C4-2B (cell line): ENCODE measurements at regions not wholly inside any gene's neighbourhood (a gene's known extent, or its start where the extent isn't known, plus 50 kb on each side); places are given as distances from the start of the nearest gene placed in this dataset.

Experiments
- CTCF ChIP-seq: fragments of 450-650 bp; conservative IDR thresholded peaks from 2 replicates; pipeline ENCODE4 v1.5.1; 2017; ENCODE audit warnings: mild to moderate bottlenecking
- ZFX ChIP-seq: fragments of 450-650 bp; IDR thresholded peaks from 2 replicates; pipeline ENCODE4 v1.6.1; 2017

GRCh38 chr6:148261470-148261869, 81.2 kb upstream of the SASH1 start:
- TF ChIP-seq CTCF (no peak), ZFX (no peak)
